Gastroesophageal sphincter (tissue), 4 donors: ENCODE measurements at regions not wholly inside any gene's neighbourhood (a gene's known extent, or its start where the extent isn't known, plus 50 kb on each side); places are given as distances from the start of the nearest gene placed in this dataset.

ENCODE experiments used
- ATAC-seq: fragments of 150-250 bp; one replicate; pipeline ENCODE4 v1.9.1; 2016; ENCODE audit warnings: mild to moderate bottlenecking, moderate library complexity
- H3K27ac ChIP-seq, 4 donors: fragments of 200-600 bp; sonication (generic) in 3 of 4; 1 replicate in 3 of 4; 2 replicates in 1 of 4; pipeline ENCODE4 v1.5.1; 2016 to 2019
- H3K27me3 ChIP-seq: fragments of 200-600 bp; sonication (generic); one replicate; pipeline ENCODE4 v1.5.1; 2019
- H3K36me3 ChIP-seq, 2 donors: fragments of 200-600 bp; sonication (generic); one replicate each; pipeline ENCODE4 v1.5.1; 2019; ENCODE audit warnings: control low read depth in 1 of 2
- H3K4me1 ChIP-seq, 3 donors: fragments of 200-600 bp; sonication (generic); 1 replicate in 2 of 3; 2 replicates in 1 of 3; pipeline ENCODE4 v1.5.1; 2016 to 2019; ENCODE audit warnings: control low read depth in 2 of 3
- H3K4me3 ChIP-seq, 2 donors: fragments of 200-600 bp; sonication (generic); one replicate each; pipeline ENCODE4 v1.5.1; 2019; ENCODE audit warnings: mild to moderate bottlenecking in 1 of 2, moderate library complexity in 1 of 2
- H3K9me3 ChIP-seq, 3 donors: fragments of 200-600 bp; sonication (generic); one replicate each; pipeline ENCODE4 v1.5.1; 2017 to 2019; ENCODE audit warnings: control low read depth in 2 of 3
- CTCF ChIP-seq, 4 experiments: fragments of 200-600 bp in 2 of 4; fragments of 450-650 bp in 2 of 4; sonication (generic) in 1 of 4; IDR thresholded peaks; one replicate each; pipeline ENCODE4 v1.5.1; 2017 to 2019; ENCODE audit warnings: antibody characterized with exemption in 4 of 4, mild to moderate bottlenecking in 2 of 4, moderate library complexity in 2 of 4
- EP300 ChIP-seq: sonication (generic); formaldehyde crosslinking; IDR thresholded peaks from one replicate; pipeline ENCODE4 v1.6.1; 2017; ENCODE audit warnings: antibody characterized with exemption, mild to moderate bottlenecking
- POLR2A ChIP-seq, 2 donors: fragments of 450-650 bp; IDR thresholded peaks; one replicate each; pipeline ENCODE4 v1.6.1; 2017; ENCODE audit warnings: antibody characterized with exemption in 2 of 2, mild to moderate bottlenecking in 2 of 2, moderate library complexity in 1 of 2
- POLR2AphosphoS5 ChIP-seq: sonication (generic); formaldehyde crosslinking; IDR thresholded peaks from one replicate; pipeline ENCODE4 v1.6.1; 2017; ENCODE audit warnings: antibody characterized with exemption
- WGBS, 2 donors: methylation state at CpG; one replicate each; pipeline ENCODE4 v1.1.5; 2018; ENCODE audit warnings: low coverage in 1 of 2; 5-methylcytosine and 5-hydroxymethylcytosine counted together

GRCh38 chr15:93209690-93210445 lies 120.9 kb upstream of the RGMA start:
- Histone ChIP-seq H3K4me1 (no peaks in the 10 kb centered on the region), H3K27ac (no peak overlapping the region)

GRCh38 chr15:93206893-93207292 lies 117.9 kb upstream of the RGMA start:
- Histone ChIP-seq H3K27ac (no peak overlapping the region), H3K27me3 (no peaks in the 10 kb centered on the region), H3K36me3 (no peaks in the 10 kb centered on the region), H3K9me3 (no peaks in the 10 kb centered on the region), H3K4me1 (no peaks in the 10 kb centered on the region), H3K4me3 (no peak overlapping the region)
- no peak for ATAC-seq
- TF ChIP-seq EP300 (no peak), POLR2A (IDR thresholded peaks at IDR 0.05) (no peak), POLR2AphosphoS5 (no peak), CTCF (IDR thresholded peaks at IDR 0.05) (no peak)
- WGBS, 2 donors: 75 to 89% methylated on average over 1 of the region's 1 CpG

More at GRCh38 chr15:93209690-93210445, 120.9 kb upstream of the RGMA start:
- Histone ChIP-seq H3K9me3 (no peaks in the 10 kb centered on the region), H3K27me3 (no peaks in the 10 kb centered on the region), H3K36me3 (no peaks in the 10 kb centered on the region), H3K4me3 (no peak overlapping the region)
- 88% methylated on average over 11 of the region's 11 CpGs for WGBS, 2 donors
- no peak for TF ChIP-seq POLR2A (IDR thresholded peaks at IDR 0.05)
- no peak for TF ChIP-seq POLR2AphosphoS5
- no peak for TF ChIP-seq EP300
- no peak for TF ChIP-seq CTCF (IDR thresholded peaks at IDR 0.05)
- no peak for ATAC-seq

GRCh38 chr15:93205413-93205812 lies 116.4 kb upstream of the RGMA start:
- no peaks in the 10 kb centered on the region for H3K36me3 ChIP-seq
- no peaks in the 10 kb centered on the region for H3K4me1 ChIP-seq
- 90 to 91% methylated on average over 6 to 8 of the region's 8 CpGs for WGBS, 2 donors

GRCh38 chr15:93203036-93203435 lies 114.0 kb upstream of the RGMA start:
- Histone ChIP-seq H3K4me1 (no peaks in the 10 kb centered on the region), H3K27me3 (no peaks in the 10 kb centered on the region), H3K9me3 (peaks cover 0 to 5% (median 0%) of the 10 kb centered on the region in 3 donors), H3K27ac (no peak overlapping the region), H3K36me3 (no peaks in the 10 kb centered on the region), H3K4me3 (no peak overlapping the region)
- ATAC-seq: no peak
- 33 to 83% methylated on average over 1 of the region's 1 CpG for WGBS, 2 donors
- TF ChIP-seq POLR2A (IDR thresholded peaks at IDR 0.05) (no peak), EP300 (no peak), CTCF (IDR thresholded peaks at IDR 0.05) (no peak), POLR2AphosphoS5 (no peak)

More at GRCh38 chr15:93205413-93205812, 116.4 kb upstream of the RGMA start:
- Histone ChIP-seq H3K27me3 (no peaks in the 10 kb centered on the region), H3K27ac (no peak overlapping the region), H3K4me3 (no peak overlapping the region), H3K9me3 (no peaks in the 10 kb centered on the region)
- ATAC-seq: no peak
- no peak for TF ChIP-seq EP300
- TF ChIP-seq CTCF (IDR thresholded peaks at IDR 0.05): no peak
- TF ChIP-seq POLR2AphosphoS5: no peak
- TF ChIP-seq POLR2A (IDR thresholded peaks at IDR 0.05): no peak

GRCh38 chr15:93202405-93202804 lies 113.4 kb upstream of the RGMA start:
- WGBS, 2 donors: 96% methylated on average over 3 of the region's 3 CpGs; no CpG with 5 or more reads in 1 of the 2 donors
- no peak for ATAC-seq
- Histone ChIP-seq H3K4me1 (no peaks in the 10 kb centered on the region), H3K9me3 (peaks cover 0 to 11% (median 0%) of the 10 kb centered on the region in 3 donors), H3K27ac (no peak overlapping the region), H3K36me3 (no peaks in the 10 kb centered on the region), H3K4me3 (no peak overlapping the region), H3K27me3 (no peaks in the 10 kb centered on the region)
- TF ChIP-seq POLR2A (IDR thresholded peaks at IDR 0.05): no peak
- no peak for TF ChIP-seq CTCF (IDR thresholded peaks at IDR 0.05)
- no peak for TF ChIP-seq POLR2AphosphoS5
- no peak for TF ChIP-seq EP300
